Stimulated activated CD8-positive, alpha-beta memory T cell treated with anti-CD3 and anti-CD28 coated beads, Interleukin-4, amount 100 ng/mL, for 48 hours (primary cell): ENCODE measurements at regions not wholly inside any gene's neighbourhood (a gene's known extent, or its start where the extent isn't known, plus 50 kb on each side); places are given as distances from the start of the nearest gene placed in this dataset.
"Not testable (repeated sequence)": the region's sequence is repeated elsewhere in the genome, so short reads cannot be mapped to it uniquely, and the experiment has no call there.

ENCODE experiments used
- DNase-seq: peaks from one replicate; pipeline ENCODE4 v3.0.0-alpha.2; 2020

DNA sequence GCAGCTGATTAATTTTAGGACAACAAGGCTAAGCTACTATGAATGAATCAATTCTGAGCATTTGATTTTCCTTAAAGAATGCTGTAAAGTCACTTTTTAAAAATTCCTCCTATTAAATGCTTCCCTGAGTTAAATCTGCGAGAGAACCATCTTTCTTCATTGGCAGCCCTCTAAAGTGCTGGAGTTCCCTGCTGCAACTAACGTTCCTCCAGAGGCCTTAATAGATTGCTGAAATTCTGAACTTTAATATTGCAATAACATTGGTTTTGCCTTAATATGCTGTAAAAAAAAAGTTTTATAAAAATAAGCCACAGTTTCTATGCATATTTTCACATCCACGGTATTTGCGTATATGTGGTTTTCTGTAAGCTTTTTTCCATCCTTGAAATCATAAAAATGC is 298.0 kb upstream of the PIK3R1 start:
- no peak for DNase-seq

DNA sequence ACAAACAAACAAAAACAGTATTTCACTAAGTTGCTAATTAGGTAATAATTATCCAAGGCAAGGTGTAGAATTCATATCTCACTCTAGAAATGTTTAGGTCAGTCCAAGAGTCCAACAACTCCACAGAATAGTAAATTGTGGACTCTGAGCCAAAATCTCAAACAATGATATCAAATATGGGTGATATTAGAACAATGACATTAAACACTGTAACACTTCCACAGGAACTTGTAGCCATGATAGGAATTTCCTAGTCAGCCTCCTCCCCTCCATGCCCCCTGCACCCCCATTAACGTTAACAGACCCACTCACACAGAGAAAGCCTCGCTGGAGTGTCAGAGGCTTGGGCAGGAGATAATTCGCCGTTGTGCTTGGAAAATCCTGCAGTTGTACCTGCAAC is 305.0 kb upstream of the PIK3R1 start:
- DNase-seq = no peak

- no peak for DNase-seq
Measured at GRCh38 chr5:67908126-67908765, 307.3 kb upstream of the PIK3R1 start.

DNA sequence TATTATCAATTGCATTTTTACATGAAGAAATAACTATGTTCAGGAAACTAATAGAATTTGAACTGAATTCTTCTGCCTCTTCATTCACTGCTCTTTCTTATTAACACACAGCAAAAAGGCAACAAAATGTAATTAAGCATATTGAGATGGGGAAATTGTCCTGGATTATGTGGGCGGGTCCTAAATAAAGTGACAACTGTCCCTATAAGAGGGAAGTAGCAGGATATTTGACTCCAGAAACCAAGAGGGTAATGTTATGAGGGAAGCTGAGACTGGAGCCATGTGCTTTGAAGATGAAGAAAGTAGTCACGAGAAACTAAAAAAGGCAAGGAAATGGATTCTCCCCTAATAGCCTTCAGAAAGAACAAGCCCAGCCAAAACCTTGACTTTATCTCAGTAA is 311.2 kb upstream of the PIK3R1 start:
- DNase-seq = no peak

DNA sequence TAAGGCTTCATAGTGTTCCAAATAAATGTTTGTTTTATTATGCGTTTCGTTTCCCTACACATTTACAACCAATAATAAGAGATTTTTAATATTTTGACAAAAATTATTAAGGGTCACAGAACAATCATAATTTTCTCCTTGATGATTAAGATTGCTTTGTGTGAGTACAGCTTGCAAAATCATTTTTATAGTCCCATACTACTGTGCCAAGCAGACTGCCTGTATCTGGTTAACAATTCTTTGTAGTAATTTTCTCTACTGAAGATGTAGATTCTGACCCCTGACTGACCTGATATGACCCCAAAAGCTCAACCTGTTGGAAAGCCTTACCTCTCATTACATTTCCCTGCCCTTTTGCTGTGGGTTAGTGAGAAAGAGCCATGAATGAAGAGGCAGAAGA is 311.9 kb upstream of the PIK3R1 start:
- no peak for DNase-seq

DNA sequence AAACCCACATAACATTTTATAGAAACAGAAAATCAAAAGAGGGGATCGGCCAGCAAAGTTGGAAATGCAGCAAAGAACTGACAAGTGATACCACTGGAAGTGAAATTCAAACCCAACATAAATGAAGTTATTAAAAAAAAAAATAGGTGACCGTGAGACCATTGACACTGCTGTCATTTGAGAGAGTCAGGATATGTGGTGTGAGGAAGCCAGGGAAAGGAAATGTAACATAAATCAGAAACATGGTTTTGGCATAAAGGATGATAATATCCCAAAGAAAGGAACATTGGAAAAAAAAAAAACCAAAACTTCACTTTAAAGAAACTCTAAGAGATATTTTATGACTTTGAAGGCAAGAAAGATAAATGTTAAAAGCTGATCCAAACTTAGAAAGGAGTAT is 312.4 kb upstream of the PIK3R1 start:
- DNase-seq = no peak

GRCh38 chr5:67902497-67902830 is 313.1 kb upstream of the PIK3R1 start:
- DNase-seq = no peak

DNA sequence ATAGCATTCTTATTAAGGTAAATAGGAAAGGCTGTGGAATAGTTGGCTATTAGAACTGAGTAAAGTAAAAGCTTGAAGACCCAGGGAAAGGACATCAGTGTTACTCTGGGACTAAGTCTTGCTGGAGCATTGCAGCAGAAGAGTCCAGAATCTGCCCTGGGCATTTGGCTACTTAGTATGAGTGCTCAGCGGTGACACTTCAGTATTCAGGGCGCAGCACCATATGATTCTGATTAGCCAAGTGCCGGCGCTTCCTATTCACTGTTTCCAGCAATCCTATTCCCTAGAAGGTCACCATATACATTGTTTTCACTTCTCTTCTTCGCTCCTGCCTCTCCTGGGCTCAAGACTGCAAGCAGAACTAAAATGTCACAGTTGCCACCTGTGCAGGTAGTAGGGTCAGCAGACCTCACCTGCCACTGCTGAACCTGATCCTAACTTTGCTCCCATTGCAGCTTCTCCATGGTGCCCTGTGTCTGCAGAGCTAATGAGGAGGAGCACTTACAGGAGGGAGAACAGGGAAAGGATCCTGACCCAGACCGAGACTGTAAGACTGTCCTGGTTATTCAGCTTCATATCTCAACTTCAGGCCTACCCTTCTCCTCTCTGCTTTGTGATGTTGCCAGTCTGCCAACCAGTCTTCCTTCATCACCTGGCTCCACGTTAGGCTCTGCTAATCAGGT is 313.6 kb upstream of the PIK3R1 start:
- DNase-seq = no peak

- no peak for DNase-seq
Measured at GRCh38 chr5:67900514-67900913, 315.0 kb upstream of the PIK3R1 start.

- DNase-seq = no peak
Measured at GRCh38 chr5:67897980-67898379, 317.6 kb upstream of the PIK3R1 start.

DNA sequence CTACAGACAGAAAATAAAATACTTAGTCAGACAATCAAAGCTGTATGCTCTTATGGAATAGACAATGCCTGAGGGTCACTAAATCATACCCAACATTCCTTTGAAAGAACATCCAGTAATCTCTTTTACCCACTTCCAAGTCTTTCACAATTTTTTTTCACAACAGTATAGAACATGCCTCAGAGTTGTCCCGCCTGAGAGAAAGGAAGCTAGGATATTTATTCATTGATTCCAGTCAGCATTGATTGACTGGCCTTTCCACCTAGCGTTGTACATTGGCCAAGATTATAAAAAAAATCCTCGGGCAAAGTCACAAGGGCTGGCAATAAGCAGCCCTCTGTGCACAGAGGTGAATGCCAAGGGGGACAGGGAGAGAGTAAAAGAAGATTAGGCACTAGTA is 318.1 kb upstream of the PIK3R1 start:
- DNase-seq = no peak

DNA sequence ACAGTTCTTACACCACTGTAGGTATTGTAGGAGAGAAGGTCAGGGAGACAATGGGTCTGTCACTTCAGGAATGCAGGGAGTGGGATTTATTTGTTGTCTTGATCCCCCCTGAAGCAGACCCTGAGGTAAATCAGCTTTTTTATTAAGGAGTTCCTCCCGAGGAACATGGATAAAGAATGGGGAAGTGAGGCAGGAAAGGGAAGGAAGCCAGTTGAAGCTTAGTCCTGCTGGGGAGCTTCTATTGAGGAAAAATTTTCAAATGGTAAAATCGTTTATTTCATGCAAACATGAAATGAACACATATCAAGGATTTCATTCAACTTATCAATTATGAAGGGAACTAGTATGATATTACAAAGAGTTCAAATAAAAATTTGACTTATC is 318.6 kb upstream of the PIK3R1 start:
- DNase-seq = no peak

GRCh38 chr5:67896311-67896929 is 319.1 kb upstream of the PIK3R1 start:
- no peak for DNase-seq

GRCh38 chr5:67889870-67890269 is 325.7 kb upstream of the PIK3R1 start:
- DNase-seq = not testable (repeated sequence)

DNA sequence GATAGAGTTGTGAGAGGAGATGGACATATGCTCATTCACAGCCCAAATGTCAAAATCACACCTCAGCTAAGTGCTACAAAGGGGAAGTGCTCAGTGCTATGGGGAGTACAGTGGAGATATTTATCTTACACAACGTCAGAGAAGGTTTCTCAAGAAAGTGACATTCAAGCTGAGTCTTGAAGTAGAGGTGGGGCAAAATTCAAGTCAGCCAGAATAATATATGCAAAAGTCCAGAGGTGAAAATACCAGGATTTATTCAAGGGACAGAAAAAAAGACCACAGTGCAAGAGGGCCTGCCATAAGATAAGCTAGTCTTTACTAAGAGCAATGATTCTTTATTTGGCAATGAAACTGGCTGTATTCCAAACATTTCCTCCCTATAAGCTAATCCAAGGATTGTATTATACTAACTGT is 327.8 kb upstream of the PIK3R1 start:
- no peak for DNase-seq

DNA sequence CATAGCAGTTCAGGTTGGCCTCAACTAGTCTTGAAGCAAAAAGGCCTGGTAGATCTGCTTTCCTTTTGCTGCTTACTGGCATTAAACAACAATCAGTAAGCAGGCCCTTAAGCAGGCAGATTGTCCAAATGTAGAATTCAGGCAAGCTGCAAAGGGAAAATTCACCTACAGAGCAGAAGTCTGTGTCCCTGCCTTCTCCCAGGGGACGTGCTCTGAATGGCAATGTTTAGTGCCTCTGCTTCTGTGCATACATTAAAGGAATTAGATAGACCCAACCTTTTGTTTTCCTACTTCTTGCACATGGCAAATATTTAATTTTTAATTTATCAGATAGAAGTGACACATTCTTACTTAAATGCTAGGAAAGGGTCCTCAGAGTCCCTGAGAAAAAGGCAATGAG is 328.8 kb upstream of the PIK3R1 start:
- no peak for DNase-seq

DNA sequence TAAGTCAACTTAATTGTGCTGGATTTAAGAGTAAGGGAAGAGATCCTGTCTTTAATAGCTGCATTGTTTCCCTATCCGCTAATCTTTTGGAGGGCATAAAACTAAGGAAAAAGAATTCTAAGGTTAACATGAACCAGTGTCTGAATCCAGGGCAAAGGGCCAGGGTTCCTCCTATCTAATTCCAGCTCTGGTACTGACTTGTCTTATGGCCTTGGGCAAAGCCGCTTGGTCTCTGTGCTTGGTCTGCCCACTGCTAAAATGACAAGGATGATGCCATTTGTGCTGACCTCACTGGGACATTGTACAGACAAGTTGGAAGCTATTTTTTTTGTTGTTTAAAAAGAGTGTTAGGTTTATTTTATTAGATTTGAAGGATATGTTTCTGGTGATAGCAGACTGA is 334.7 kb upstream of the PIK3R1 start:
- no peak for DNase-seq

DNA sequence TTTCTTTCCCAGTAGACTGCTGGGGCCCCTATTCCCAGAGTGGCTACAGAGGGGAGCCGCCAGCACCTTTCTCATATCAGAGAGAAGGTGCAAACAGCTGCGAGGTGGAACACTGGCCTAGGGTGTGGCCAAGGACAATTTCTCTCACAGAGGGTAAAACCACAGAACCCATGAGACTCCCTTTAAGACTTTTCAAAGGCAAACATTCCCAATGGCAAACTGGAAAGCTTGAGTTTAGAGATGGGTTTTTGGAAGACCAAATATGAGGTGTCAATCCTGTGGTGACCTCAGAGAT is 335.1 kb upstream of the PIK3R1 start:
- no peak for DNase-seq

- no peak for DNase-seq
Measured at GRCh38 chr5:67879620-67880510, 335.7 kb upstream of the PIK3R1 start.

DNA sequence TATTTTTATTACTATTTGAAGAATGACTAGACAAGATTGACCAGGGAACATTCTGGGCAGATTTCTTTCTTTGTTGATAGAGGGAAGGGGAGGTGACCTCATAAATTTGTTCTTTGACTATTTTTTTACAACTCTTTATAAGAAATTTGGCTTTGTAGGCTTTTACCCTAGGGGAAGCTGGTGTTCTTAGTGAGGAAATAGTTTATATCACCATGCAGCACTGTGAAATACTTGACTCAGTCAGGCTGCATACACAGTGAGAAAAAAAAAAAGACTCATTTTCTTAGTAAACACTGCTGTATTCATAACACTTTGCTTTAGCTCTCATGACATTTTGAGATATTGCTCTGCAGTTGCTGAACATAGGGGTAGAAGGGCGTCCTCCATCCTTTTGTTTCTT is 336.6 kb upstream of the PIK3R1 start:
- no peak for DNase-seq

DNA sequence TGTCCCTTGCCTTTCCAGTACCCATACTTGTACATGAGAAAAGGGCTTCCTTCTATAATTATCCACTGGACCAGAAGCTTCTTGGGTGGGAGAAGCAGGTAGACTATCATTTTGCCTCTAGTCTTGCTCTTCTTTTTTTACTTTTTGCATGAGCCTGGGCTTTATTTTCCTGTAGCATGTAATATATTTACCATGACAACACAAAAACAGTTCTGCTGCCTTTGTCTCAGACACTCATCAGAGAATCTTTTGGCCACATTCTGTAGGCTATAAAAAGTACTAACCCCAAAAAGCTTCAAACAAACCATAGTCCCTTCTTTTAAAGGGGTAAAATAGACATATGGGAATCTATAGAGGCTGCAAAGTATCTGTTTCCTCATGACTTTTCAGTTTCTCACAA is 339.2 kb upstream of the PIK3R1 start:
- no peak for DNase-seq

- DNase-seq = no peak
Measured at GRCh38 chr5:67875601-67876000, 340.0 kb upstream of the PIK3R1 start.

GRCh38 chr5:67873935-67874334 is 341.6 kb upstream of the PIK3R1 start:
- DNase-seq = no peak

GRCh38 chr5:67870662-67871061 is 344.9 kb upstream of the PIK3R1 start:
- DNase-seq = no peak
